DMS 273 treated with DMSO at 0.1 percent for 48 hours (cell line): ENCODE measurements at regions not wholly inside any gene's neighbourhood (a gene's known extent, or its start where the extent isn't known, plus 50 kb on each side); places are given as distances from the start of the nearest gene placed in this dataset.

Experiments
- DNase-seq: peaks from one replicate; lab custom pipeline; 2025; lab: John Stamatoyannopoulos, UW

DNA sequence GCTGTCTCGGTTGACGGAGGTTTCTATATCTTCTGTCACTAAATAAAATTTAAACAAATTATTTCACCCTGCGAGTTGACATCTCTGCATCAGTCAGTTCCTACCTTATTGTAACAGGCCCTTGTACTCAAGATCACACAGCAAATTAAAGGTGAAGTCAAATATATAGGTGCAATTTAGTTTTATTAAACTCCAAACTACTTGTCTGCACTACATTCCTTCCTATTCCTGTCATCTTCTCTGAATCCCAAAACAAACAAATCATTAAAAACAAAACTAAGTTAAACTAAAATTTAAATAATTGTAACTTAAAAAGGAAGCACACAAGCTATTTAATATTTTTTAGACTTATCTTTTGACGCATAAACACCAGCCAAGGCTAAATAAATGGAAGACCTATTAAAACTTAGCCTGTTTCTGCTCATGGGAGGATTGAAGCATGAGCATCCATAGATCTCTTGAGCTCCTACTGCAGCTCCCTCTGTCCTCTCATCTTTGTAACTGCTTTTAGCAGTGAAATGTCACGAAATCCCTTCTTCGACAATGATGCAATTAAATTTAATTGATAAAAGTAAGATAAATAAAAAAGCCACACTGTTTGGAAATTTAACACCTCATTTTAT lies 1152.3 kb upstream of the GJE1 start:
- no peak for DNase-seq

DNA sequence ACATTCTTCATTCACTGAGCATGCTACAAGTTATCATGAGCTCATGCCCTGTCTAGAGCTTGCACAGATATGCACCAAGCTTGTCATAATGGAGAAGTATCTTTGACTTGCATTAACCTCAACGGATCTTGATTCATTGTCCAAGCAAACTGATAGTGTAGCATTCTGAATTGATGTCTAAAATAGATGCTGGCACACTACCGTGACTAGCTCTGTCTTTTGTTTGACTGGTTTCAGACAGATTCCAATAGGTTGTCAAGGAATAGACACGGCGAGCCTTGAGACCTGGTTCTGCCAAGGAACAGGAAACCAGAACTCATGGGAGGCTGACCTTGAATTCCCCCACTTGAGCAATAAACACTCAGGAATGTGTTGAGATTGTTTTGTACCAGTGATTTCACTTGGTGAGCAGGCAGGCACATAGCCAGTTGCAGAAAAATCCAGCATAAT lies 1153.1 kb upstream of the GJE1 start:
- no peak for DNase-seq

DNA sequence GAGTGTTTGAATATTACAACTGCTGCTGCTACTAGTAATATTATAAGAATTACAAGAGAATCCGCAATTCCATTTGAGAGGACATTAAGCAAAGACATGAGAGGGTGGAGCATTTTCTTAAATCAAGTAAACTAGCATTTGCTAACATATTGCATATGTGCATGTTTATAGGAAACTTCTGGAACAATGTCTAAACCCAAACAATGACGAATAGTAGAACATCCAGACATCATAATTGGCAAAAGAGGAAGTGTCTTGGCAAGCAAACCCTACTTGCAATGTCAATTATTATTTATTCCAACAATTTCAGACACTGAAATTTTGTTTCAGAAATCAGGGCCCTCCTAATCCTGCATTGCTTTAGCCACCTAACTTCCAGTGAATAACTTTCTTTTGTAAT lies 1155.3 kb upstream of the GJE1 start:
- DNase-seq: no peak

DNA sequence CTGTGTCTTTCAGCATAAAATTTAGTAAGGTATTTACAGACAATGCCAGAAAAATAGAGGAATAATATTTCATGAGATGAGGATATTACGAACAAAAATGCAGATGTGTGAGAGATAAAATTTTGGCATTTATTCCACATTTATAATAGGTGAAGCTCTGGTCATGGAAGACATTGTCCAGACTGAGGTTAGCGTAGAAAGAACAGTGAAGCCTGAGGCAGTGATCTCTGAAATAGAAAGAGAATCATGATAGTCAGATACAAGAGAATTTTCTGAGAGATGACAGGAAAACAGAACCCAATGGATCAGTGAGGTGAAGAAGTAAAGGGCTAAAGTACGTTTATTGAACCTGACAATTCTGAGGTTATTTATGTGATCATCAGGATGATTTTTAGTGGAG lies 1155.9 kb upstream of the GJE1 start:
- DNase-seq: no peak

DNA sequence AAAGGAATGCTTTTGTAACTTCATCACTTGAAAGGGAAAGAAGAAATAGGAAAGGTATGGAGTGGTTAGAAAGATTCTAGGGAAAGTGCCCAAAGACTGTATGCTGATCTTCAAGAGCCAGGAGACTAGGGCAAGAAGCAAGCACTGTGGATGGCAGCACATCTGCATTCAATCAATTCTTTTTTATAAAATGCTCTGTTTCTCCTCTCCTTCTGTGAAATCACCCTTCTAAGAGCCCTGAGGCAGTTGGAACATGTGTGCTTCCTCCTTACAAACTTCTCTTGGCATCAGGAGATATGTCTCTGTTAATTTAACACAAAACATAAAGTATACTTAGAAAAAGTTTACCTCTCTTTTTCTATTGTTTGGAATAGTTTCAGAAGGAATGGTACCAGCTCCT lies 1162.2 kb upstream of the GJE1 start:
- DNase-seq: no peak

DNA sequence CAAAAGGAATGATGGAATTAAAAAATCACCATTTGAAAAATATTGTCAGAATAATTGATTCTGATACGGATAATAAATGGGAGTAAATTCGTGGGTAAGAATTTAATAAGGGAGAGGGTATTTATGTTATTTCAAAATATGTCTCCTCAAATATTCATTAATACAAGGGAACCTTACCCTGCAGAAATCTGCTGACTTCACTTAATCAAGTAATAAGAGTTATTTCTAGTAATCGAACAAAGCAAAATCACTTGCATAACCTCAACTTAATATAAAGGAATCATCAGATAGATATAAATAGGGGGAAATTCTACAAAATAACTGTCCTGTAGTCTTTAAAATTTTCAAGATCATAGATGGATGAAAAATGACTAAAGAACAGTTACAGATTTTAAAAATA lies 1164.7 kb upstream of the GJE1 start:
- no peak for DNase-seq

DNA sequence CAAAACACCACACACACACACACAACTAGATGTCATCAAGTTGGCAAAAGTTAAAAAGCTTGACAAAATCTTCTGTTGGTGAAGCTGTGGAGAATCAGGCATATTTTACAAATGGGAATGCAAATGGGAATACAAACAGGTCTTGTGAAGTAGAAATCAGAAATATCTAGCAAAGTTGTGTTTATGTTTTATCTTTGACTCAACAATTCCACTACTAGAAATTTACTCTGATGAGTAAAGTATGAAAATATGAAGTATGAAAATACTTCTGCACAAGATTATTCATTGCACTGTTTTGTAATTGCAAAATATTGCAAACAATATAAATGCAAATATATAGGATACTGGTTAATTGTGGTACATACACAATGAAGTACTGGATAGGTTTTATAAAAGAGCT lies 1166.0 kb upstream of the GJE1 start:
- no peak for DNase-seq

DNA sequence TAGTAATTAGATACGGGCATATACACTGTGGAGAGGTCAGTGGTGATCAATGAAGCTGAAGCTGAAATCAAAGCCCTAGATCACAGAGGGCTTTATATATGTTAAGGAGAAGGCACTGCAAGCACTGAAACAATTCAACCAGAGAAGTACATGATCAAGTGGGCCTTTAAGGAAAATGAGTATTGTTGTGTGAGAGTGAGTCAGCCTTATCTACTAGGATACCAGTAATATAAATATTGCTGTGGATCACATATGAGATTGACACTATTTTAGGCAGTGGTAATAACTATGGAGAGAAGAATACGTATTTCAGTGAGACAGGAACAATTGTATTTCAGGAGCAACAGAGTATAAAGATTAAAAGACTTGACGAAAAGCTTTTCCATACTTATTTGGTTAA lies 1172.2 kb upstream of the GJE1 start:
- DNase-seq: no peak

DNA sequence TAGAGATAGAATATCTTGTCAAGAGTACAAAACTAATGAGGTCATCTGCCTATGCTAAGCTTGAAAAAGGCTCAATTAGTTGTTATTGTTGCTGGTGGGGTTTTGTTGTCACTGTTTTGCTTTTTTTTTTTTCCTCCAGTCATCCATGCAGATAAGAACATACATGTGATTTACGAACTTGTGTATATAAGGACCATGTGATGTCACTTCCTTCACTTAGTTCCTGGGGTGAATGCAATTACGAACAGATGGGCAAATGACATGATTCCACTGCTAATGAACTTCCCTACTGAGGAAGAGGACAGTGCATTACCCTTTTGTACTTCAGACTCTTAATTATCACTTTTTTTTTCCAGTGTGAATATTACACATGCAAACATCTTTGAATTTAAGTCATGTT lies 1175.3 kb upstream of the GJE1 start:
- DNase-seq: peak; percentile 27

DNA sequence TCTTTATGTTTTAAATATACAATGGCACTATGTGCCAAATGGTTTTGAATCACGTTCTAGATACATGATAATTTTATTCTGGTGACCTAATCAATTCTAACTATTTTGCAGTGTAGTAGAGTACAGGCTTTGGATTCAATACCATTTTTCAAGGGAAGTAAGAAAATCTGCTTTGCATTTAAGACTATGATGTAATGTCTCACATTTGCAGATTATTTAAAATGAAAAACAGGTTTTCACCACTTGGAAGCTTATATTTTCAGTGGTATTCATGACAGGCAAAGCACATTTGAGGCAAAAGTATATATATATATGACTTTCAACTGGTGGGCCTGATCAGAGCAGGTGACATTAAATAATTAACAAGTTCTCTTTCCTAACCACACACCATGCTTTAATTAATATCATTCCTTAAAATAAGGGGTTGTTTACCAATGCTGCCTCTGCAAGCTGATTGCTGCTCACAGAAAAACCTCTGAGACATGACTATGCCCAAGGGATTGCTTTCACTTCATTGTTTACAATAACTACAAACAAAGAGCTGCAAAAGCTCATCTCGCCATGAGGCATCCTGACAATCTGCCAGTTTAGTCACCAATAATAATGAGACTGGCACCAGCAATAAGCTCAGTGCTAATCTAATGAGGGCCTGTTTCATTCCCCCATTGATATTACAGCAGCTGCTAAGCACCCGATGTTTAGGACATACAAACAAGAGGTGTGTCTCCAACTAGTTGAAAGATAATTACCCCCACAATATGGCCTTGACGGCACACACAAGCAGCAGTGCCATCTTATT lies 1176.0 kb upstream of the GJE1 start:
- peak; percentile 28 for DNase-seq

DNA sequence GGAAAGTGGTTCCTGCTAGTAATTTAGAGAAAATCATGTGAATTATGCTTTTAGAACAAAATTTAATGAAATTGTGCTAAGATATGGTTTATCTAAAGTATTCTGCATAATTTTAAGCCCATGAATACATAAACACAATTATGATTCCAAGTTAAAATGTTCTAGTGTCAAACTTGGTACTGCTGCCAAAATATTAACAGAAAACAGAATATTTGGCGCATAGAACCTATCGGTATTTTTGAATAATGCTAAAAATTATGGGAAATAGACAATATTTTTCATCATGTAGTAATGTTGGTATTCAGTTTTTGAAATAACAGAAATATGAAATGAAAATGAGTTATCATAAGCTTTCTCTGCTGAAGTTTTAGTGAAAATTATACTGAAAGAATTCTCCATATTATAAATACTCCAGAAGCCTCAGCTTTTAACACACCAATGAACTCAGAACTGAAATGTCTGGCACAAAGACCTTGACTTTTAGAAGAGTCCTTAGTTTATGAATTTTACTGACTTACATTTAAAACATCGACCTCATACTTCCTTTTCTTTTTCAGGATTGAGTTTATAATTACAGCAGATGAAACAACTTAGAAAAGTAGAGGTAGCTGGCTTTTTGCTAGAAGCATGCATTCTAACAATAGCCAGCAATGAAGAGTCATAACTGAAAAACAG lies 1192.3 kb upstream of the GJE1 start:
- no peak for DNase-seq

DNA sequence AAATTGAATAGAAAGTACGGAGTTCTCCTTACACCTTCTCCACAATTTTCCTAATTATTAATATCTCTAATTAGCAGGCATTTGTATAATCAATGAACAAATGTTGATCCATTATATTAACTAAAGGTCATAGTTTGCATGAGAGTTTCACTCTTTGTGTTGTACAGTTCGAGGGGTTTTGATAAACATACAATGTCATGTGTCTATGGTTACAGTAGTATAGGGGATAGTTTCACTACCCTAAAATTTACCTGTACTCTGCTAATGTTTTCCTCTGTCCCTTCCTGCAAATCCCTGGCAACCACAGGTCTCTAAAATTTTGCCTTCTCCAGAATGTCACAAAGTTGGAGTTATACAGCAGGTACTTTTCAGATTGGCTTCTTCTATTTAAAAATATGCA lies 1199.8 kb upstream of the GJE1 start:
- DNase-seq: no peak

DNA sequence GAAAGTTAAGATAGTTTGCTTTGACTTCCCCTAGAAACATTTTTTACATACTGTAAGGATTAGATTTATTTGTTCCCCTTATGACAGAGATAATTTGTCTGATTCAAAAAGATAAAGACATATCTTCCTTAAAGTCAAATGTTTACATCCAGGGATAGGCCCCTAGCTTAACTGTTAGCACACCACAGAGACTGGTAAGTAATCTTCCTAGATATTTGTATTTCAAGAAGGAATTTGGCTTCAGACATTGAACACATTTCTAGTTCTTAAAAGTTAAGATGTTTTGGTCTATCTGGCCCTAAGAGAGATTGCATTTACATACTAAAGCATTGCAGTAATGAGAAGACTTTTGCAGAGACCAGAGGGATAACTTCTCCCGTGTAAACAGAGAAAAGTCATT lies 1201.1 kb upstream of the GJE1 start:
- no peak for DNase-seq

DNA sequence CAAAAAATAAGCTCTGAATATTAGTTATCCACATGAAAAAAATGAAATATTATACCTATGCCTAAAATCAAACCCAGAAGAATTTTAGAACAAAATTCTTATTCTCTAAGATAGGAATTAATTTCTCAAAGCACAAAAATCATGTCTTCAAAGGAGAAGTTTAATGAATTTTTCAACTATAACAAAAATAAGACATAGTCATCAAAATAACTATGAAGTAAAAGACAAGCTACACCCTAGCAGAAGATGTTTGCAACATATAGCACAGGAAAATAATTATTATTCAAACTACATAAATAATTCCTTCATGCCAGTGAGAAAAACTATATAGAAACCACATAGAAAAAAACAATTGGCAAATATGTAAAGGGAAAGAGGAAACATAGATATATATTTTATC lies 1203.6 kb upstream of the GJE1 start:
- DNase-seq: no peak

DNA sequence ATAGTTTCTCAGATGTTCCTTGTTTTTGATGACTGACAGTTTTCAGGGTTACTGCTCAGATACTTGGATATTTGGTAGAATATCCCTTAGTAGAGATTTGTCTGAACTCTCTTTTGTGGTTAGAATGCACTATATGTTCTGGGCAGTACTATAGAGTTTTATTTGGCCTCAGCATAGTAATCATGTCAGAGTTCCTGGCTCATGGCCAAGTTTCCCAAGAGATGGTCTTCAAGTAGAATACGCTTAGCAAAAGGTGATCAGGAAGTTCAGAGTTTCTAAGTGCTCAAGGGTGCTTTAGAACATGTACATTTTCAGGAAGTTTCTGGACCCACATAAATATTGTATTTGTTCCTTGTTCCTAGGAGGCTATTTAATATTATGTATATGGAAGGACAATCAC lies 1209.7 kb upstream of the GJE1 start:
- no peak for DNase-seq

DNA sequence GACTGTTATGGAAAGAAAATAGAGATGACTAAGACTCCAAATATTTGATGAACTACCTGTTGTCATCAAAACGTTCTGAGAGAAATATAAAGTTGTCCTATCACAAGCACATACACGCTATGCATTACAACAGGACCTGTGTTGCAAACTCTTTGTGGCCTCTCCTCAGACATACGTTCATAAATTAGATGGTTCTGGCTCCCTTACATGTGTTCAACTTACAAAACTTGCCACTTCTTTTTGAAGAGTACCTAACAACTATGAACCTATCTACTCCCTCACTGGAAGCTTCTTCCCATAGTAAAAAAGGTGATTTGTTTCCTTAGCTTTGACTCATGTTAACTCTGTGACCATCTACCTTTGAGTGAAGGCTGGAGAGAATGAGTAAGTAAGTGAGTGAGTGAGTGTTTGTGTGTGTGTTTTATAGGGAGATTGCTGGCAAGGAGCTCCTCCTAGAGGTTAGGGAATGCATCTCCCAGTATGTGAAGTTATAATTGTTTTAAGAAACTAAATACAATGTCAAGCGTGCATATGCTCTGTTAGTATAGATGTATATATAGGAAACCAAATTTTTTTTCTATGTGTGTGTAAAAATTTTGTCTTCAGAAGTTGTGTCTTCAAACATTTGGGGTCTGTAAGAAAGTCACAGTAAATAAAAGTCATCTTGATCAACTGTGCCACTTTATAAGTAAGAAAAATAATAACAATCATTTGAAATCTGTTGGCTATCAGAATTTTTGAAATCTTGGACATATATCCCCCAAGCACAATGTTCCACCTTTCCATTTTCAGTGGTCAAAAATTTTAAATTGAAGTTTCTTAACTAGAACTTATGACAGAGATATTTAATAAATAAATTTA lies 1211.1 kb upstream of the GJE1 start:
- peak; percentile 35 for DNase-seq

DNA sequence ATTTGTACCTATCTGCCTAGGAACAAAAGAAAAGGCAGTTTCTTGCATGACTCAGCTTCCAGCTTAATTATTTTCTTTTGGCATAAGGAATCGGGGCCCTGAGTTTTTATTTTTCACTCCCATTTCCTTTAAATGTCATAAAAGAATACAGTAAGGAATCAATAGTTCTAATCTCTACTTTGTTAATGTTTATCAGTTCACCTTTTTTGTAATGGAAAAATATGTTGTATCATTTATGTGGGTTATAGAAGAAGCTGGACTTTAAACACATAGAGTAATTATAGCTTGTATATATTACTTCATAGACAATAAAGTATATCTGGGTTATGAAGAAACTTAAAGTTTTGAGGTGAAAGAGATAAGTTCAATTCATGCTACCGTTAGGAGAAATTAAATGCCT lies 1214.8 kb upstream of the GJE1 start:
- DNase-seq: no peak

DNA sequence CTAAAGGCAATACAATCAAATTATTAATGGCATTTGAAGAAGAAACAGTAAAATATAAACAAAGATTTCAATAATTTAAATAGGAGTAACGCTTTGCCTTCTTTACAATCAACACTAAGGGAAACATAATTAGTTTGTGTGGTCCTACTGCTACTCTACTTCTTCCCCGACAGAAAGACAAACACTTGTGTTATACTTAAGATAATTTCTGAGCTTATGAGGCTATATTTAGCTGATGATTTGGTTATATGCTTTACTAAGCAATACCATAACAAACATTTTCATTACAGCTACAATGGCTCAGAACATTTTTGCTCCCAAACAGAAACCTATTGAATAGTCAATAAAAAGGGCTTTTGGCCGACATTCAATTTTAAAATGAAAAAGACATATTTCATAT lies 1217.2 kb upstream of the GJE1 start:
- DNase-seq: no peak

DNA sequence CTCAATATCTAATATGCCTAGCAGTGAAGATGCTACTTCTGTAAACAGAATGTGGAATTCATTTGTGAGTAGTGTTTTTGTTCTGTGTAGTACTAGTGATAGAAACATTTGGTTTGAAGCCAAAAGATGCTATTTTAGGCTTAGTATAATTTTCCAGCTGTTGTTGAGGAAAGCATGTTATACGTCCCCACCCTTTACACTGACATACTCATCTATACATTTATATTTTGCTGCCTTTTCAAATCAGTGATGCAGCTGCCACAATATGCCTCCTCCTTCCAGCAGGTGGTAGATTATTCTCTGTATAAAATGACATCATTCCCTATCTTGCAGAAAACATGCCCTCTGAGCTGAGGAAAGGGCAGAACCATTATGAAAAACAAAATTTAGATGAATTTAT lies 1217.6 kb upstream of the GJE1 start:
- no peak for DNase-seq

DNA sequence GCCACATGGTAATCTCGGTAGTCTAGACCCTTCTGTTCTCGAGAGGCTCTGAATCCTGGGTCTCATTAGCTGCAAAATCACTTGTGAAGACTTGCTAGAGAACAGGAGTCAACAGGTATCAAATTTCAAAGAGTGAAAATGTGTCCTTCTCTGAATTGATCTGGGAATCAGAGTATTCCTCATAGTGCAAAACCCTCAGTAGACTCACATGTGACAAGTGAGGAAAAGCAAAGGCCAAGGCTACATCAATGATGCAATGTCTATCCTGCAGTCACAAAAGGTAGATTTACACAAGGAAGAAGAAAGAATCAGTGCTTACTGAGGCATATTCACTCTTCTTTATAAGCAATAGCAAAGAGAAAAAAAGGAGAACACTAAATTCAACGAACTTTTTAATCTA lies 1220.0 kb upstream of the GJE1 start:
- DNase-seq: no peak

DNA sequence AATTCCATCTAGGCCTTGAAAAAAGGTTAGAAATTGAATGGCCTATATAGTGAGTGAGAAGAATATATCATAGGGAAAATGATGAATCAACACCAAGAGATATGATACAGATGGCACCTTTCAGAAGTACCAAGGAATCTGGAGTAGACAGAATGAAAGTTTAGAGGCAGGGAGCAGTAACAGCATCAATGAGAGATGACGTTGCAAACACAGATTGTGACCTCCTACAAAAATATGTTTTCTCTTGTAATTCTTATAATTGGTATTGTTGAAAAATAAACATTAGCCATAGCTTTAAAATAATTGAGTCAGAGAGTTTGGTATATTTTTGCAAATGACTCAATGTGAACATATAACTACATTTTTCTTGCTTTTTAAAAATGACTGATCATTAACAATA lies 1223.1 kb upstream of the GJE1 start:
- no peak for DNase-seq

DNA sequence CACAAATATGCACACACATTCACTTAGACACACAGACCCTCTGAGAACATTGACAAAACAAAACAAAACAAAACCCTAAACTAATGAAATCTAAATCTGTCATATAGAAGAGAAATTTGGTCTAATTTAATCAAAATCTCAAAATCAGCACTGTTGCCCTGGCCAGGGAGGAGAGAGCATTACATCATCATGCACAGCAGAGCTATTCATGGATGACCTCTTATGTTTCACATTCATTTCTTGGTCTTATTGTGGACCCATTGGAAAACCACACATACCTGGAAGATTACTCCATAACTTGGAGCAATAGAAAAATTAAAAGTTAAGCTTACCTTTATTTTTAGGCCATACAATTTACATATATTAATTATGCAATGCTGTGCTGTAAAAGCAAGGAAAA lies 1223.6 kb upstream of the GJE1 start:
- no peak for DNase-seq
